HepG2 (cell line): ENCODE measurements at regions not wholly inside any gene's neighbourhood (a gene's known extent, or its start where the extent isn't known, plus 50 kb on each side); places are given as distances from the start of the nearest gene placed in this dataset.

Experiments
- ATAC-seq: fragments of 200-7000 bp; cut with Tn5 transposase; 3 replicates; pipeline ENCODE4 v1.9.1; 2020; ENCODE audit warnings: mild to moderate bottlenecking, moderate library complexity
- BruUV-seq: library from RNA; stranded (reverse); fragments of 400-500 nt; replicated peaks from 2 replicates; lab custom pipeline; 2021; lab: Mats Ljungman, UMichigan
- CTCF ChIA-PET: fragments of 300-600 bp; formaldehyde crosslinking; extraction: SDS; loops from one replicate; lab custom pipeline; 2021; ENCODE audit warnings: low total read pairs, inconsistent platforms, low intra/inter-chr PET ratio; lab: Yijun Ruan, JAX
- POLR2A ChIA-PET: fragments of 350-600 bp; sonication (Branson Sonifier 250); formaldehyde crosslinking; loops from one replicate; lab custom pipeline; 2020; ENCODE audit warnings: antibody characterized with exemption, inconsistent platforms; lab: Yijun Ruan, JAX
- DNase-seq: peaks from one replicate; pipeline ENCODE4 v3.0.0-alpha.2; 2015; ENCODE audit warnings: low spot score
- FAIRE-seq: peaks from 3 replicates; lab custom pipeline; 2011; peaks lifted over from hg19 to GRCh38; lab: Jason Lieb, UNC
- H2AFZ ChIP-seq: one replicate; pipeline ENCODE4 v1.6.1; 2011; ENCODE audit warnings: low read length, inconsistent platforms
- H3K27ac ChIP-seq: fragments of 300-600 bp; 3 replicates; pipeline ENCODE4 v1.8.0; 2011; ENCODE audit warnings: mixed run types, mild to moderate bottlenecking, mixed read lengths, low read length, inconsistent platforms; ENCODE audit not compliant: insufficient read depth; ENCODE audit errors: extremely low read length
- H3K27me3 ChIP-seq, 2 experiments: fragments of 200-600 bp in 1 of 2; 2 replicates in 1 of 2; 3 replicates in 1 of 2; pipeline versions ENCODE4 v1.6.0 to v1.8.0; 2011; ENCODE audit warnings: low read length in 2 of 2, mild to moderate bottlenecking in 2 of 2, moderate library complexity in 2 of 2, inconsistent platforms in 1 of 2; ENCODE audit not compliant: insufficient read depth in 2 of 2, control insufficient read depth in 1 of 2
- H3K36me3 ChIP-seq, 2 experiments: fragments of 200-600 bp in 1 of 2; replicated peaks in 1 of 2; 2 replicates in 1 of 2; 3 replicates in 1 of 2; pipeline versions ENCODE4 v1.5.1 to v1.8.0; 2011; ENCODE audit warnings: low read length in 2 of 2, inconsistent platforms in 1 of 2; ENCODE audit not compliant: insufficient read depth in 2 of 2, control insufficient read depth in 1 of 2
- H3K4me1 ChIP-seq: 2 replicates; pipeline ENCODE4 v1.5.1; 2012; ENCODE audit warnings: low read length, inconsistent platforms; ENCODE audit not compliant: insufficient read depth
- H3K4me2 ChIP-seq: 2 replicates; pipeline ENCODE4 v1.6.0; 2011; ENCODE audit warnings: low read depth, low read length, inconsistent platforms
- H3K4me3 ChIP-seq, 3 experiments: fragments of 200-600 bp in 1 of 3; sonication (generic), shearing (Covaris generic) in 1 of 3; replicated peaks in 1 of 3; 2 replicates each; pipeline ENCODE4 v1.5.1; 2011 to 2016; ENCODE audit warnings: low read length in 3 of 3, inconsistent platforms in 2 of 3, low read depth in 2 of 3, mild to moderate bottlenecking in 2 of 3, control low read depth in 1 of 3, mixed read lengths in 1 of 3; ENCODE audit not compliant: insufficient read depth in 1 of 3
- H3K79me2 ChIP-seq: one replicate; pipeline ENCODE4 v1.6.1; 2011; ENCODE audit warnings: low read length, inconsistent platforms; ENCODE audit not compliant: insufficient read depth
- H3K9ac ChIP-seq: 2 replicates; pipeline ENCODE4 v1.6.0; 2011; ENCODE audit warnings: mild to moderate bottlenecking, low read depth, low read length, inconsistent platforms; ENCODE audit not compliant: insufficient read depth
- H3K9me3 ChIP-seq: 2 replicates; pipeline ENCODE4 v1.5.1; 2012; ENCODE audit warnings: mild to moderate bottlenecking, low read length
- H4K20me1 ChIP-seq: 2 replicates; pipeline ENCODE4 v1.6.0; 2011; ENCODE audit warnings: inconsistent platforms, mild to moderate bottlenecking, low read length, moderate library complexity; ENCODE audit not compliant: insufficient read depth
- ADNP ChIP-seq: sonication (generic); formaldehyde crosslinking; IDR thresholded peaks from 2 replicates; pipeline ENCODE4 v1.4.0; 2020; ENCODE audit warnings: missing genetic modification reagents
- DR1 ChIP-seq: sonication (generic); formaldehyde crosslinking; IDR thresholded peaks from 2 replicates; pipeline ENCODE4 v1.8.0; 2021; ENCODE audit warnings: mild to moderate bottlenecking, missing genetic modification reagents, inconsistent platforms
- ELF4 ChIP-seq: sonication (generic); formaldehyde crosslinking; IDR thresholded peaks from 2 replicates; pipeline ENCODE4 v1.5.0; 2020; ENCODE audit warnings: missing genetic modification reagents, mild to moderate bottlenecking, moderate library complexity, borderline replicate concordance
- GATAD2A ChIP-seq: IDR thresholded peaks from 2 replicates; pipeline ENCODE4 v1.6.1; 2016
- HMG20A ChIP-seq: IDR thresholded peaks from 2 replicates; pipeline ENCODE4 v1.6.1; 2016; ENCODE audit warnings: borderline replicate concordance
- MNT ChIP-seq: fragments of 450-650 bp; IDR thresholded peaks from 2 replicates; pipeline ENCODE4 v1.6.1; 2016
- NR2C2 ChIP-seq: sonication (generic); formaldehyde crosslinking; IDR thresholded peaks from 2 replicates; pipeline ENCODE4 v1.4.0; 2020; ENCODE audit warnings: missing genetic modification reagents, mild to moderate bottlenecking, moderate library complexity, borderline replicate concordance
- NR2F1 ChIP-seq, 2 experiments: fragments of 450-650 bp in 1 of 2; formaldehyde crosslinking in 1 of 2; IDR thresholded peaks; 2 replicates each; pipeline versions ENCODE4 v1.5.0 to v1.6.1; 2016 to 2020; ENCODE audit warnings: mild to moderate bottlenecking in 1 of 2, missing compliant biosample characterization in 1 of 2, missing genetic modification reagents in 1 of 2, moderate library complexity in 1 of 2
- PATZ1 ChIP-seq: sonication (generic); formaldehyde crosslinking; IDR thresholded peaks from 2 replicates; pipeline ENCODE4 v1.4.0; 2020; ENCODE audit warnings: missing genetic modification reagents
- PCBP2 ChIP-seq: fragments of 200-400 bp; formaldehyde crosslinking; optimal IDR thresholded peaks from 2 replicates; pipeline ENCODE3; 2018; ENCODE audit warnings: low read length, low read depth; ENCODE audit not compliant: poor library complexity, severe bottlenecking
- PRDM10 ChIP-seq: sonication (generic); formaldehyde crosslinking; IDR thresholded peaks from 2 replicates; pipeline ENCODE4 v1.4.0; 2020; ENCODE audit warnings: low read depth, missing genetic modification reagents
- RARA ChIP-seq: IDR thresholded peaks from 2 replicates; pipeline ENCODE4 v1.6.1; 2016; ENCODE audit warnings: missing genetic modification reagents, missing compliant biosample characterization
- SAP130 ChIP-seq: IDR thresholded peaks from 2 replicates; pipeline ENCODE4 v1.6.1; 2016; ENCODE audit warnings: low read depth
- SMAD9 ChIP-seq: sonication (generic); formaldehyde crosslinking; IDR thresholded peaks from 2 replicates; pipeline ENCODE4 v1.5.1; 2020; ENCODE audit warnings: mild to moderate bottlenecking, missing genetic modification reagents
- SOX13 ChIP-seq, 3 experiments: fragments of 450-650 bp in 1 of 3; sonication (generic) in 1 of 3; formaldehyde crosslinking in 1 of 3; IDR thresholded peaks in 2 of 3; conservative IDR thresholded peaks in 1 of 3; 2 replicates each; pipeline versions ENCODE4 v1.5.0 to v1.6.1; 2016 to 2020; ENCODE audit warnings: antibody characterized with exemption in 1 of 3, mild to moderate bottlenecking in 1 of 3, missing compliant biosample characterization in 1 of 3, missing genetic modification reagents in 1 of 3, moderate library complexity in 1 of 3
- SOX6 ChIP-seq, 2 experiments: fragments of 450-650 bp in 1 of 2; sonication (generic) in 1 of 2; formaldehyde crosslinking in 1 of 2; IDR thresholded peaks; 2 replicates each; pipeline versions ENCODE4 v1.4.0 to v1.6.1; 2017 to 2020; ENCODE audit warnings: antibody characterized with exemption in 1 of 2, mild to moderate bottlenecking in 1 of 2, missing genetic modification reagents in 1 of 2
- WGBS: methylation state at CpG from one replicate; pipeline ENCODE4 v1.1.6; 2017; ENCODE audit warnings: low lambda C conversion rate; 5-methylcytosine and 5-hydroxymethylcytosine counted together
- in situ Hi-C: cut with HindIII; loops from 2 replicates; pipeline ENCODE4 v1.10.0; 2017; ENCODE audit warnings: low pct_unique_long_range_greater_than_20kb; ENCODE audit not compliant: extremely low pct_ligation_motif_present
- intact Hi-C: fragments of 100-400 bp; cut with micrococcal nuclease; formaldehyde crosslinking; loops from one replicate; pipeline ENCODE4 v1.10.0; 2022; ENCODE audit not compliant: unreplicated experiment

- 44% methylated on average over 4 of the region's 4 CpGs for WGBS
- H3K79me2 ChIP-seq = no peaks in the 10 kb centered on the region
- H3K27me3 ChIP-seq = no peaks in the 10 kb centered on the region; a peak in 1 of 5 replicates
- H3K9ac ChIP-seq = no peak overlapping the region
- ATAC-seq = no peak
- intact Hi-C loops (loop anchor here (10.0 kb wide), 1 partner anchor 242 kb away; no protein-coding TSS in a partner anchor), in situ Hi-C loops (loop anchor here (10.0 kb wide), 1 partner anchor 62 kb away; the partner anchor contains the start of gene HES1)
- peak; percentile 43 for FAIRE-seq
- peaks cover 72% of the 10 kb centered on the region for H3K4me1 ChIP-seq
- BruUV-seq = no TSS peak
- H2AFZ ChIP-seq = no peak overlapping the region
- H3K9me3 ChIP-seq = no peaks in the 10 kb centered on the region
- H3K36me3 ChIP-seq = no peaks in the 10 kb centered on the region
- H4K20me1 ChIP-seq = no peaks in the 10 kb centered on the region
- ChIA-PET CTCF (no interaction called here), POLR2A (interaction anchor here (1.0 to 5.2 kb wide), 4 partner anchors 14 to 328 kb away, joined by 3 to 128 read pairs (median 18); partner anchors contain the start of gene HES1)
- peak overlapping the region; percentile 38 for H3K4me2 ChIP-seq
- H3K4me3 ChIP-seq = no peak overlapping the region
- H3K27ac ChIP-seq = no peak overlapping the region
- peak; percentile 37 for DNase-seq
- no peak for TF ChIP-seq SOX6 (IDR thresholded peaks at IDR 0.05)
- TF ChIP-seq SOX6 (CRISPR knock-in tag; IDR thresholded peaks at IDR 0.05) = peak; percentile 55
- TF ChIP-seq ELF4 (CRISPR knock-in tag) = no peak
- TF ChIP-seq PRDM10 = no peak
- no peak for TF ChIP-seq SOX13 (IDR thresholded peaks at IDR 0.05)
- TF ChIP-seq SOX13 (CRISPR knock-in tag; conservative IDR thresholded peaks at IDR 0.05 in 1 of 2, IDR thresholded peaks at IDR 0.05 in 1 of 2) = peak in 1 of 2 experiments; percentile 60; a peak in 1 of 4 replicates
- peak; percentile 42; the same call in 1 of the 2 replicates for TF ChIP-seq HMG20A
- peak; percentile 18; the same call in 1 of the 2 replicates for TF ChIP-seq GATAD2A (CRISPR knock-in tag)
- TF ChIP-seq ADNP = no peak
- no peak for TF ChIP-seq DR1
- no peak for TF ChIP-seq SMAD9 (CRISPR knock-in tag)
- peak; percentile 44; the same call in 1 of the 2 replicates for TF ChIP-seq SAP130 (CRISPR knock-in tag)
- 0 out of 2 replicates have a peak, but pooled peaks have one; percentile 34 for TF ChIP-seq PATZ1 (CRISPR knock-in tag)
- peak in 1 of 2 experiments; percentile 61; a peak in 1 of 4 replicates for TF ChIP-seq NR2F1 (CRISPR knock-in tag; IDR thresholded peaks at IDR 0.05)
- peak; percentile 61 for TF ChIP-seq NR2C2 (CRISPR knock-in tag)
- no peak for TF ChIP-seq MNT
- no peak for TF ChIP-seq PCBP2
- TF ChIP-seq RARA (CRISPR knock-in tag) = peak; percentile 79
These were observed 63.2 kb upstream of the HES1 start for GRCh38 chr3:194072691-194073279.
